Left hindlimb (tissue), 1 donor: ENCODE measurements at regions not wholly inside any gene's neighbourhood (a gene's known extent, or its start where the extent isn't known, plus 50 kb on each side); places are given as distances from the start of the nearest gene placed in this dataset.

Source experiments
- DNase-seq: peaks from one replicate; pipeline ENCODE4 v3.0.0-alpha.2; 2018

DNA sequence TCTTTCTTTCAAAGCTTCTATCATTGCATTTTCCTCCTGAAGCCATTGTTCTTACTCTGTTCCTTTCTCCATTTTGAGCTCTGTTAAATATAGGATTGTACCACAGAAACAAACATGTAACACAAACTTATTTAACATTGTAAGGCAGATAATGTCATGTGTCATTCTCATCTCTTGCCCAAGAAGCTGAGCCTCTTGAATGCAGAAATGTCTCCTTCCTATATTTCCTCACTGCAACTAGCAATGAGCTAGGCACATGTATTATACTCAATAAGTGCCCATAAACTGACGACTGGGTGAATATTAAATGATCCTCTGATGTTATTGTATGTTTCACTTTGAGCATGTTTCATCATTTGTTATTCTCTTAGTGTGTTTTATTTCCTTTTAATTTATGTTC lies 56.7 kb upstream of the SLC7A11 start:
- DNase-seq: no peak

DNA sequence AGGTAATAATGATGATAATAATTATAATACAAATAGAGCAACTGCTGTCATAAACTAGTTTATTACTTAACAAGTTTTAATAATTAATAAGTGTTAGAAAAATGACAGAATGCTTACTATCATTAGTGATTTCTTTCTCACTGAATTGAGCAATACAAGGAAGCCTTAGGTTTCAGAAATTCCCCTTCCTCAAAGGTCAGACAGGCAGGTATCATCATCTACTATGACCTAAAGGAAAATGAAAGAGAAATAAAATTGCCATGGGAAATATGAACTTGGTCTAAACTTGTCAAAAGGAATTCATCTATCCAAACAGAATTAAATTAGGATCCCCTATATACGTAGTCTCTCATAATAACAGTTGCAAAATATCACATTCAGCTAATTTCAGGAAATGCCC lies 56.3 kb upstream of the SLC7A11 start:
- DNase-seq: no peak

DNA sequence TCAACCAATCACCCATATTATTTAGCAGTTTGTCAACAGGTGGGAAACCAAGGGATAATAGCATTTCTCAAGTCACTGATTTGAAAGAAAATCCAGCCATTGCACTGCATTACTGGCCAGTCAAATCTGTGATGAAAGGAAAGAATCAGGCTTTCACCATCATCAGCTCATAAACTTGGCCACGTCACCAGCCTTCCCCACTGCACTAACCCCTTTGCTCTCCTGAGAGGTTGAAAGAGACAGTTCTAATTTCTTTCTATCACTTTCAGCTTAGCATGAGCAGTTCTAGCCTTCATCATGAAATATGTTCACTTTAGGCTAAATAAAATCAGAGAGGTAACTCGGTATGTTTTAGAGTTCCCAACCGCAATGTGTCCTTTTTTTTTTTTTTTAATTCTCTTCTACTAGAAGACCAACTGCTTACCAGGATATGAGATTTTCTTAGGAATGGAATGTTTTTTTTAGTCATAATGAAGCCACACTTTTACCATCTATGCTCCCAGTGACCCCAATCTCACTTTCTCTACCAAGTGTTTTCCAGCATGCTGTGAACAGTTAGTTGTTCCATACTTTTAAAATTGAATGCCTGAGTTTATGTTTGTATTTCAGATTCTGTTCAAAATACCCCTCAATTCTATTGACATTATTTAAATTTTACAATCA lies 55.7 kb upstream of the SLC7A11 start:
- no peak for DNase-seq

DNA sequence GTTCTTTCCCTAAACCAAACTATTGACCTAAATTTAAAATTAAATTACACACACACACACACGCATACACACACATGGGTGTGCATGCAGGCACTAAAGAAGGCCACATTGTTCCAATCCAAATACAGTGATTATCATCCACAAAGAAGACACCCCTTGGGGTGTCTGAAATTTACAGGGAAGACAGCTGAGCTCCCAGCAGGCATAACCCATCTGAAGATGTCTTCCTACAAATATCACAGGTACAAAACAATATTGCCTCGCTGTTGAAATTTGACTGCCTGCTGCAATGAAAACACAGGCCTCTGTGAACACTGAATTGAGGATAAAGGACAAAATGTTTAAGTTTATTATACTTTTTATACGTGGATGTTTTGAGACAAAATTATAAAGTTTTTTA lies 50.2 kb upstream of the SLC7A11 start:
- no peak for DNase-seq
